ENCODE measurements at regions not wholly inside any gene's neighbourhood (a gene's known extent, or its start where the extent isn't known, plus 50 kb on each side); places are given as distances from the start of the nearest gene placed in this dataset.

- TF ChIP-seq, protein P1, sequence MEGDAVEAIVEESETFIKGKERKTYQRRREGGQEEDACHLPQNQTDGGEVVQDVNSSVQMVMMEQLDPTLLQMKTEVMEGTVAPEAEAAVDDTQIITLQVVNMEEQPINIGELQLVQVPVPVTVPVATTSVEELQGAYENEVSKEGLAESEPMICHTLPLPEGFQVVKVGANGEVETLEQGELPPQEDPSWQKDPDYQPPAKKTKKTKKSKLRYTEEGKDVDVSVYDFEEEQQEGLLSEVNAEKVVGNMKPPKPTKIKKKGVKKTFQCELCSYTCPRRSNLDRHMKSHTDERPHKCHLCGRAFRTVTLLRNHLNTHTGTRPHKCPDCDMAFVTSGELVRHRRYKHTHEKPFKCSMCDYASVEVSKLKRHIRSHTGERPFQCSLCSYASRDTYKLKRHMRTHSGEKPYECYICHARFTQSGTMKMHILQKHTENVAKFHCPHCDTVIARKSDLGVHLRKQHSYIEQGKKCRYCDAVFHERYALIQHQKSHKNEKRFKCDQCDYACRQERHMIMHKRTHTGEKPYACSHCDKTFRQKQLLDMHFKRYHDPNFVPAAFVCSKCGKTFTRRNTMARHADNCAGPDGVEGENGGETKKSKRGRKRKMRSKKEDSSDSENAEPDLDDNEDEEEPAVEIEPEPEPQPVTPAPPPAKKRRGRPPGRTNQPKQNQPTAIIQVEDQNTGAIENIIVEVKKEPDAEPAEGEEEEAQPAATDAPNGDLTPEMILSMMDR (IDR thresholded peaks at IDR 0.05; ENCODE audit: insufficient read depth, low read length, poor library complexity, severe bottlenecking) = no peak
- no peak for TF ChIP-seq EZH2phosphoT487 (conservative IDR thresholded peaks at IDR 0.05; ENCODE audit: low read length)
These were observed 236.9 kb upstream of the ASCC3 start for GRCh38 chr6:101118136-101118396.

All from SU-DHL-6 (cell line).